Liver (tissue), 3 donors: ENCODE measurements at regions not wholly inside any gene's neighbourhood (a gene's known extent, or its start where the extent isn't known, plus 50 kb on each side); places are given as distances from the start of the nearest gene placed in this dataset.

Experiments used
- JUND ChIP-seq, 2 donors: IDR thresholded peaks; 2 replicates each; pipeline ENCODE4 v1.6.1; 2016; ENCODE audit warnings: antibody characterized with exemption in 2 of 2
- RAD21 ChIP-seq, 2 donors: IDR thresholded peaks; 2 replicates each; pipeline ENCODE4 v1.6.1; 2016; ENCODE audit warnings: antibody characterized with exemption in 2 of 2, mild to moderate bottlenecking in 2 of 2
- REST ChIP-seq: IDR thresholded peaks from 2 replicates; pipeline ENCODE4 v1.6.1; 2016; ENCODE audit warnings: antibody characterized with exemption, mild to moderate bottlenecking
- SP1 ChIP-seq: IDR thresholded peaks from 2 replicates; pipeline ENCODE4 v1.6.1; 2018; ENCODE audit warnings: antibody characterized with exemption, mild to moderate bottlenecking
- TAF1 ChIP-seq: conservative IDR thresholded peaks from 2 replicates; pipeline ENCODE4 v1.6.1; 2016; ENCODE audit warnings: antibody characterized with exemption, mild to moderate bottlenecking
- TF ChIP-seq, protein P1 (sequence below): fragments of 150-350 bp; IDR thresholded peaks from 2 replicates; pipeline ENCODE4 v1.5.1; 2017; ENCODE audit warnings: improper control_type of control experiment, low read depth, low read length; ENCODE audit not compliant: missing input control
- TF ChIP-seq, protein P2 (sequence below): IDR thresholded peaks from 2 replicates; pipeline ENCODE4 v1.6.1; 2016; ENCODE audit warnings: antibody characterized with exemption
- TF ChIP-seq, protein P3 (sequence below): IDR thresholded peaks from 2 replicates; pipeline ENCODE4 v1.6.1; 2016; ENCODE audit warnings: antibody characterized with exemption
- donor health status: healthy.
- donor health status: healthy.

DNA sequence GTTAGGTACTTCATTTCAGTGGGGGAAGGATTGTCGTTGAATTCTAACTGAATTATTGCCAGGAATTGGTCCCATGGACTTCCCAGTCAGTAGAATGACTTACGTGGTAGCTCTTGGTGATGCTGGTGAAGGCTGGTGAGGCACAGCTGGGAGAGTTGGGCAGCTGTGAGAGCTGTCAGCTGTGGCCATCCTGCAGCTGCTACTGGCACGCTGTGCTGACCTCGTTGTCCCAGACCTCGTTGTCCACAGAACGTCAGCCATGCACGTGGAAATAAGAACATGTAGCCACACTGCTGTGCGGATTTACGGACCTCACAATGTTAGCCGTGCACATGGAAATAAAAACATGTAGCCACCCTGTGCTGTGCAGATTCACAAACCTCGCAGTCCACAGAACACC lies 102.3 kb downstream of the NPIPB11 start:
- TF ChIP-seq, protein P1, sequence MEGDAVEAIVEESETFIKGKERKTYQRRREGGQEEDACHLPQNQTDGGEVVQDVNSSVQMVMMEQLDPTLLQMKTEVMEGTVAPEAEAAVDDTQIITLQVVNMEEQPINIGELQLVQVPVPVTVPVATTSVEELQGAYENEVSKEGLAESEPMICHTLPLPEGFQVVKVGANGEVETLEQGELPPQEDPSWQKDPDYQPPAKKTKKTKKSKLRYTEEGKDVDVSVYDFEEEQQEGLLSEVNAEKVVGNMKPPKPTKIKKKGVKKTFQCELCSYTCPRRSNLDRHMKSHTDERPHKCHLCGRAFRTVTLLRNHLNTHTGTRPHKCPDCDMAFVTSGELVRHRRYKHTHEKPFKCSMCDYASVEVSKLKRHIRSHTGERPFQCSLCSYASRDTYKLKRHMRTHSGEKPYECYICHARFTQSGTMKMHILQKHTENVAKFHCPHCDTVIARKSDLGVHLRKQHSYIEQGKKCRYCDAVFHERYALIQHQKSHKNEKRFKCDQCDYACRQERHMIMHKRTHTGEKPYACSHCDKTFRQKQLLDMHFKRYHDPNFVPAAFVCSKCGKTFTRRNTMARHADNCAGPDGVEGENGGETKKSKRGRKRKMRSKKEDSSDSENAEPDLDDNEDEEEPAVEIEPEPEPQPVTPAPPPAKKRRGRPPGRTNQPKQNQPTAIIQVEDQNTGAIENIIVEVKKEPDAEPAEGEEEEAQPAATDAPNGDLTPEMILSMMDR, result no peak
- TF ChIP-seq SP1, result no peak
- TF ChIP-seq, protein P2, sequence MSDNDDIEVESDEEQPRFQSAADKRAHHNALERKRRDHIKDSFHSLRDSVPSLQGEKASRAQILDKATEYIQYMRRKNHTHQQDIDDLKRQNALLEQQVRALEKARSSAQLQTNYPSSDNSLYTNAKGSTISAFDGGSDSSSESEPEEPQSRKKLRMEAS, result no peak
- TF ChIP-seq TAF1, result no peak
- TF ChIP-seq, protein P3, sequence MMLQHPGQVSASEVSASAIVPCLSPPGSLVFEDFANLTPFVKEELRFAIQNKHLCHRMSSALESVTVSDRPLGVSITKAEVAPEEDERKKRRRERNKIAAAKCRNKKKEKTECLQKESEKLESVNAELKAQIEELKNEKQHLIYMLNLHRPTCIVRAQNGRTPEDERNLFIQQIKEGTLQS, result no peak
- no peak for TF ChIP-seq JUND (IDR thresholded peaks at IDR 0.05)
- no peak for TF ChIP-seq REST
- no peak for TF ChIP-seq RAD21 (IDR thresholded peaks at IDR 0.05)
